WTC11 (cell line): ENCODE measurements at regions not wholly inside any gene's neighbourhood (a gene's known extent, or its start where the extent isn't known, plus 50 kb on each side); places are given as distances from the start of the nearest gene placed in this dataset.

ENCODE experiments used
- ATAC-seq: fragments of 200-7000 bp; cut with Tn5 transposase; 2 replicates; pipeline ENCODE4 v1.10.0; 2021; ENCODE audit warnings: mild to moderate bottlenecking, moderate library complexity
- CTCF ChIA-PET: fragments of 300-600 bp; sonication (Branson Sonifier 250); formaldehyde crosslinking; loops from one replicate; lab custom pipeline; 2021; ENCODE audit warnings: antibody characterized with exemption; lab: Charles Lee
- POLR2A ChIA-PET: fragments of 350-600 bp; sonication (Branson Sonifier 250); formaldehyde crosslinking; loops from one replicate; lab custom pipeline; 2021; ENCODE audit warnings: antibody characterized with exemption; lab: Charles Lee
- DNase-seq: peaks from one replicate; pipeline ENCODE4 v3.0.0; 2021; ENCODE audit warnings: low spot score
- H3K27ac Mint-ChIP-seq: 2 replicates; pipeline ENCODE4 v1.8.0; 2021; ENCODE audit warnings: mixed read lengths
- H3K27me3 Mint-ChIP-seq: 2 replicates; pipeline ENCODE4 v1.8.0; 2021; ENCODE audit warnings: low read depth, mild to moderate bottlenecking, moderate library complexity, mixed read lengths
- H3K36me3 Mint-ChIP-seq: 2 replicates; pipeline ENCODE4 v1.8.0; 2021; ENCODE audit warnings: mixed read lengths
- H3K4me1 Mint-ChIP-seq: 2 replicates; pipeline ENCODE4 v1.8.0; 2022; ENCODE audit warnings: mixed read lengths
- H3K4me3 Mint-ChIP-seq: 2 replicates; pipeline ENCODE4 v1.8.0; 2021; ENCODE audit warnings: mild to moderate bottlenecking, moderate library complexity, mixed read lengths
- H3K9me3 Mint-ChIP-seq: 2 replicates; pipeline ENCODE4 v1.8.0; 2021; ENCODE audit warnings: mixed read lengths
- FOXP1 ChIP-seq: sonication (generic); formaldehyde crosslinking; IDR thresholded peaks from 2 replicates; pipeline ENCODE4 v1.8.0; 2022; ENCODE audit warnings: missing genetic modification reagents, mild to moderate bottlenecking, moderate library complexity, borderline replicate concordance
- GABPB1 ChIP-seq: sonication (generic); formaldehyde crosslinking; IDR thresholded peaks from 2 replicates; pipeline ENCODE4 v1.8.1; 2023; ENCODE audit warnings: mild to moderate bottlenecking, missing genetic modification reagents
- MYBL2 ChIP-seq: sonication (generic); formaldehyde crosslinking; IDR thresholded peaks from 2 replicates; pipeline ENCODE4 v1.8.1; 2023; ENCODE audit warnings: mild to moderate bottlenecking, moderate library complexity, missing genetic modification reagents
- SMAD3 ChIP-seq: sonication (generic); formaldehyde crosslinking; IDR thresholded peaks from 2 replicates; pipeline ENCODE4 v1.8.0; 2022; ENCODE audit warnings: missing genetic modification reagents, mild to moderate bottlenecking, borderline replicate concordance
- USF2 ChIP-seq: sonication (generic); formaldehyde crosslinking; IDR thresholded peaks from 2 replicates; pipeline ENCODE4 v1.8.1; 2023; ENCODE audit warnings: mild to moderate bottlenecking, missing genetic modification reagents, moderate library complexity
- ZNF232 ChIP-seq: sonication (generic); formaldehyde crosslinking; IDR thresholded peaks from 2 replicates; pipeline ENCODE4 v1.8.0; 2022; ENCODE audit warnings: mild to moderate bottlenecking, missing genetic modification reagents
- ZNF263 ChIP-seq: sonication (generic); formaldehyde crosslinking; IDR thresholded peaks from 2 replicates; pipeline ENCODE4 v1.8.1; 2022; ENCODE audit warnings: low read depth, mild to moderate bottlenecking, moderate library complexity, missing genetic modification reagents
- ZNF396 ChIP-seq: fragments of 250-450 bp; sonication (Bioruptor Pico); IDR thresholded peaks from 2 replicates; pipeline ENCODE4 v1.8.0; 2021; ENCODE audit warnings: mild to moderate bottlenecking, moderate library complexity, borderline replicate concordance
- ZNF532 ChIP-seq: fragments of 250-450 bp; sonication (Bioruptor Pico); IDR thresholded peaks from 2 replicates; pipeline ENCODE4 v1.9.0; 2021; ENCODE audit warnings: mild to moderate bottlenecking, borderline replicate concordance
- TF ChIP-seq, protein P1 (sequence below): sonication (generic); formaldehyde crosslinking; IDR thresholded peaks from 2 replicates; pipeline ENCODE4 v1.8.0; 2023; ENCODE audit warnings: mild to moderate bottlenecking, missing genetic modification reagents
- TF ChIP-seq, protein P2 (sequence below): sonication (generic); formaldehyde crosslinking; IDR thresholded peaks from 2 replicates; pipeline ENCODE4 v1.8.1; 2023; ENCODE audit warnings: mild to moderate bottlenecking, missing genetic modification reagents
- TF ChIP-seq, protein P3 (sequence below): sonication (generic); formaldehyde crosslinking; IDR thresholded peaks from 2 replicates; pipeline ENCODE4 v1.8.0; 2022; ENCODE audit warnings: missing genetic modification reagents

DNA sequence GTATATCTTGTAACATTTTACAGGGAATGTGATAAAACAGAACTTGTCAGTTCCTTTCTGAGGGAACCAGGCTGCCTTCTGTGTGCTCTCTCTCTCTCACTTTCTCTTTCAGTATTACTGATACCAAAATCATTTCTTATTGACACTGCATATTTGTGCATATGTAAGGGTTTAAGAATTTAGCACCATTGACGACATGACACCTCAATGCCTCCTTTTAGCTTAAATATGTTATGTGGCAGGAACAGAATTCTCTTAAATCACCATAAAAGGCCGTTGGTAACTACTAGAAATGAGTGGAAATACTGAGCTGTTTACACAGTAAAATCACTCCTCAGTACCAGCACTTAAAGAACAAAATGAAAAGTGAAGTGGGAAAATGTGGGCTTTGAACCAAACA is 457.7 kb upstream of the SYT1 start:
- ChIA-PET CTCF (interaction anchor here (1.5 kb wide), 1 partner anchor 177 kb away, joined by 4 read pairs; no protein-coding TSS in a partner anchor), POLR2A (no interaction called here)
- DNase-seq: no peak
- no peak for ATAC-seq
- Mint-ChIP-seq H3K27me3 (peaks cover 2% of the 10 kb centered on the region; the same call in 1 of the 2 replicates), H3K27ac (peak overlapping the region; percentile 77; the same call in 1 of the 2 replicates), H3K36me3 (no peaks in the 10 kb centered on the region), H3K4me1 (peaks cover 36% of the 10 kb centered on the region), H3K4me3 (no peak overlapping the region), H3K9me3 (peaks cover 5% of the 10 kb centered on the region)
- TF ChIP-seq ZNF232 (CRISPR knock-in tag) (no peak), GABPB1 (CRISPR knock-in tag) (no peak), ZNF396 (CRISPR knock-in tag) (no peak), MYBL2 (no peak), FOXP1 (CRISPR knock-in tag) (no peak)
- TF ChIP-seq, protein P1, sequence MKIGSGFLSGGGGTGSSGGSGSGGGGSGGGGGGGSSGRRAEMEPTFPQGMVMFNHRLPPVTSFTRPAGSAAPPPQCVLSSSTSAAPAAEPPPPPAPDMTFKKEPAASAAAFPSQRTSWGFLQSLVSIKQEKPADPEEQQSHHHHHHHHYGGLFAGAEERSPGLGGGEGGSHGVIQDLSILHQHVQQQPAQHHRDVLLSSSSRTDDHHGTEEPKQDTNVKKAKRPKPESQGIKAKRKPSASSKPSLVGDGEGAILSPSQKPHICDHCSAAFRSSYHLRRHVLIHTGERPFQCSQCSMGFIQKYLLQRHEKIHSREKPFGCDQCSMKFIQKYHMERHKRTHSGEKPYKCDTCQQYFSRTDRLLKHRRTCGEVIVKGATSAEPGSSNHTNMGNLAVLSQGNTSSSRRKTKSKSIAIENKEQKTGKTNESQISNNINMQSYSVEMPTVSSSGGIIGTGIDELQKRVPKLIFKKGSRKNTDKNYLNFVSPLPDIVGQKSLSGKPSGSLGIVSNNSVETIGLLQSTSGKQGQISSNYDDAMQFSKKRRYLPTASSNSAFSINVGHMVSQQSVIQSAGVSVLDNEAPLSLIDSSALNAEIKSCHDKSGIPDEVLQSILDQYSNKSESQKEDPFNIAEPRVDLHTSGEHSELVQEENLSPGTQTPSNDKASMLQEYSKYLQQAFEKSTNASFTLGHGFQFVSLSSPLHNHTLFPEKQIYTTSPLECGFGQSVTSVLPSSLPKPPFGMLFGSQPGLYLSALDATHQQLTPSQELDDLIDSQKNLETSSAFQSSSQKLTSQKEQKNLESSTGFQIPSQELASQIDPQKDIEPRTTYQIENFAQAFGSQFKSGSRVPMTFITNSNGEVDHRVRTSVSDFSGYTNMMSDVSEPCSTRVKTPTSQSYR (CRISPR knock-in tag): no peak
- TF ChIP-seq, protein P2, sequence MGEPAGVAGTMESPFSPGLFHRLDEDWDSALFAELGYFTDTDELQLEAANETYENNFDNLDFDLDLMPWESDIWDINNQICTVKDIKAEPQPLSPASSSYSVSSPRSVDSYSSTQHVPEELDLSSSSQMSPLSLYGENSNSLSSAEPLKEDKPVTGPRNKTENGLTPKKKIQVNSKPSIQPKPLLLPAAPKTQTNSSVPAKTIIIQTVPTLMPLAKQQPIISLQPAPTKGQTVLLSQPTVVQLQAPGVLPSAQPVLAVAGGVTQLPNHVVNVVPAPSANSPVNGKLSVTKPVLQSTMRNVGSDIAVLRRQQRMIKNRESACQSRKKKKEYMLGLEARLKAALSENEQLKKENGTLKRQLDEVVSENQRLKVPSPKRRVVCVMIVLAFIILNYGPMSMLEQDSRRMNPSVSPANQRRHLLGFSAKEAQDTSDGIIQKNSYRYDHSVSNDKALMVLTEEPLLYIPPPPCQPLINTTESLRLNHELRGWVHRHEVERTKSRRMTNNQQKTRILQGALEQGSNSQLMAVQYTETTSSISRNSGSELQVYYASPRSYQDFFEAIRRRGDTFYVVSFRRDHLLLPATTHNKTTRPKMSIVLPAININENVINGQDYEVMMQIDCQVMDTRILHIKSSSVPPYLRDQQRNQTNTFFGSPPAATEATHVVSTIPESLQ (CRISPR knock-in tag): no peak
- TF ChIP-seq, protein P3, sequence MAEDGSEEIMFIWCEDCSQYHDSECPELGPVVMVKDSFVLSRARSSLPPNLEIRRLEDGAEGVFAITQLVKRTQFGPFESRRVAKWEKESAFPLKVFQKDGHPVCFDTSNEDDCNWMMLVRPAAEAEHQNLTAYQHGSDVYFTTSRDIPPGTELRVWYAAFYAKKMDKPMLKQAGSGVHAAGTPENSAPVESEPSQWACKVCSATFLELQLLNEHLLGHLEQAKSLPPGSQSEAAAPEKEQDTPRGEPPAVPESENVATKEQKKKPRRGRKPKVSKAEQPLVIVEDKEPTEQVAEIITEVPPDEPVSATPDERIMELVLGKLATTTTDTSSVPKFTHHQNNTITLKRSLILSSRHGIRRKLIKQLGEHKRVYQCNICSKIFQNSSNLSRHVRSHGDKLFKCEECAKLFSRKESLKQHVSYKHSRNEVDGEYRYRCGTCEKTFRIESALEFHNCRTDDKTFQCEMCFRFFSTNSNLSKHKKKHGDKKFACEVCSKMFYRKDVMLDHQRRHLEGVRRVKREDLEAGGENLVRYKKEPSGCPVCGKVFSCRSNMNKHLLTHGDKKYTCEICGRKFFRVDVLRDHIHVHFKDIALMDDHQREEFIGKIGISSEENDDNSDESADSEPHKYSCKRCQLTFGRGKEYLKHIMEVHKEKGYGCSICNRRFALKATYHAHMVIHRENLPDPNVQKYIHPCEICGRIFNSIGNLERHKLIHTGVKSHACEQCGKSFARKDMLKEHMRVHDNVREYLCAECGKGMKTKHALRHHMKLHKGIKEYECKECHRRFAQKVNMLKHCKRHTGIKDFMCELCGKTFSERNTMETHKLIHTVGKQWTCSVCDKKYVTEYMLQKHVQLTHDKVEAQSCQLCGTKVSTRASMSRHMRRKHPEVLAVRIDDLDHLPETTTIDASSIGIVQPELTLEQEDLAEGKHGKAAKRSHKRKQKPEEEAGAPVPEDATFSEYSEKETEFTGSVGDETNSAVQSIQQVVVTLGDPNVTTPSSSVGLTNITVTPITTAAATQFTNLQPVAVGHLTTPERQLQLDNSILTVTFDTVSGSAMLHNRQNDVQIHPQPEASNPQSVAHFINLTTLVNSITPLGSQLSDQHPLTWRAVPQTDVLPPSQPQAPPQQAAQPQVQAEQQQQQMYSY (CRISPR knock-in tag): no peak

- Mint-ChIP-seq H3K9me3 (peaks cover 5% of the 10 kb centered on the region), H3K4me1 (peaks cover 32% of the 10 kb centered on the region), H3K27ac (no peak overlapping the region), H3K27me3 (peaks cover 2% of the 10 kb centered on the region; the same call in 1 of the 2 replicates), H3K4me3 (no peak overlapping the region), H3K36me3 (no peaks in the 10 kb centered on the region)
- ChIA-PET POLR2A (no interaction called here), CTCF (interaction anchor here (1.4 to 1.5 kb wide), 2 partner anchors 63 to 178 kb away, joined by 3 to 4 read pairs; no protein-coding TSS in a partner anchor)
- ATAC-seq (no peak), DNase-seq (no peak)
- no peak for TF ChIP-seq ZNF263 (CRISPR knock-in tag)
- TF ChIP-seq SMAD3 (CRISPR knock-in tag): no peak
- TF ChIP-seq USF2 (CRISPR knock-in tag): peak; percentile 60
- no peak for TF ChIP-seq ZNF532 (CRISPR knock-in tag)
Observed at GRCh38 chr12:78407722-78408121, 456.9 kb upstream of the SYT1 start.
